Right atrium auricular region (tissue), 2 donors: ENCODE measurements at regions not wholly inside any gene's neighbourhood (a gene's known extent, or its start where the extent isn't known, plus 50 kb on each side); places are given as distances from the start of the nearest gene placed in this dataset.
"Not testable (repeated sequence)": the region's sequence is repeated elsewhere in the genome, so short reads cannot be mapped to it uniquely, and the experiment has no call there.

ENCODE experiments used
- DNase-seq: peaks from one replicate; pipeline ENCODE4 v3.0.0-alpha.2; 2019; ENCODE audit warnings: low spot score
- H3K27ac ChIP-seq, 2 donors: fragments of 200-600 bp; sonication (generic); 1 replicate in 1 of 2; 2 replicates in 1 of 2; pipeline ENCODE4 v1.5.1; 2016 to 2019
- H3K27me3 ChIP-seq, 2 donors: fragments of 200-600 bp; sonication (generic); one replicate each; pipeline versions ENCODE4 v1.5.1 to v1.6.0; 2017 to 2019
- H3K36me3 ChIP-seq: fragments of 200-600 bp; sonication (generic); one replicate; pipeline ENCODE4 v1.5.1; 2016
- H3K4me1 ChIP-seq, 2 donors: fragments of 200-600 bp; sonication (generic); one replicate each; pipeline versions ENCODE4 v1.5.1 to v1.6.0; 2017 to 2019
- H3K4me3 ChIP-seq, 2 donors: fragments of 200-600 bp; sonication (generic); 1 replicate in 1 of 2; 2 replicates in 1 of 2; pipeline ENCODE4 v1.5.1; 2017 to 2019; ENCODE audit warnings: mild to moderate bottlenecking in 1 of 2, moderate library complexity in 1 of 2
- H3K9me3 ChIP-seq, 2 donors: fragments of 200-600 bp; sonication (generic); one replicate each; pipeline ENCODE4 v1.5.1; 2019
- TF ChIP-seq, protein P1 (sequence below), 2 donors: fragments of 200-600 bp; sonication (generic); IDR thresholded peaks; one replicate each; pipeline ENCODE4 v1.5.1; 2019; ENCODE audit warnings: antibody characterized with exemption in 2 of 2

DNA sequence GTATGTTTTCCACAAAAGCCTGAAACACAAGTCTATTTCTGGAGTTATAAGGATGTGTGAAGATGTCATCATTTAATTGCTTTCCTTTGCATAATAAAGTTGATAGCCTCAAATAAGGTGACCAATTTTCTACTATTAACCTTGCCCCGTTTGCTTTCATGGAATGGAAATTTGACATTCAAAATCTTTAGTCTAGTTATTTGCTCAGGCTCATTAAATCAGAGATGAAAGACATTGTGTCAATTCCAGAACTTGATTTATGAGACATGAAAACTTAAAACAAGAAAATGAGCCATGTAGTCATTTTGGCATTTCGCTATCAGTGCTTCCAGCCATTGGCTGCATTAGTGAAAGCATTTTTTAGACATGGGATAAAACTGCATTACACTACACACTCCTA is 91.5 kb upstream of the ZSWIM2 start:
- Histone ChIP-seq H3K36me3 (no peaks in the 10 kb centered on the region), H3K9me3 (no peaks in the 10 kb centered on the region), H3K27ac (no peak overlapping the region), H3K4me1 (no peaks in the 10 kb centered on the region), H3K4me3 (no peak overlapping the region), H3K27me3 (no peaks in the 10 kb centered on the region)
- no peak for DNase-seq
- TF ChIP-seq, protein P1, sequence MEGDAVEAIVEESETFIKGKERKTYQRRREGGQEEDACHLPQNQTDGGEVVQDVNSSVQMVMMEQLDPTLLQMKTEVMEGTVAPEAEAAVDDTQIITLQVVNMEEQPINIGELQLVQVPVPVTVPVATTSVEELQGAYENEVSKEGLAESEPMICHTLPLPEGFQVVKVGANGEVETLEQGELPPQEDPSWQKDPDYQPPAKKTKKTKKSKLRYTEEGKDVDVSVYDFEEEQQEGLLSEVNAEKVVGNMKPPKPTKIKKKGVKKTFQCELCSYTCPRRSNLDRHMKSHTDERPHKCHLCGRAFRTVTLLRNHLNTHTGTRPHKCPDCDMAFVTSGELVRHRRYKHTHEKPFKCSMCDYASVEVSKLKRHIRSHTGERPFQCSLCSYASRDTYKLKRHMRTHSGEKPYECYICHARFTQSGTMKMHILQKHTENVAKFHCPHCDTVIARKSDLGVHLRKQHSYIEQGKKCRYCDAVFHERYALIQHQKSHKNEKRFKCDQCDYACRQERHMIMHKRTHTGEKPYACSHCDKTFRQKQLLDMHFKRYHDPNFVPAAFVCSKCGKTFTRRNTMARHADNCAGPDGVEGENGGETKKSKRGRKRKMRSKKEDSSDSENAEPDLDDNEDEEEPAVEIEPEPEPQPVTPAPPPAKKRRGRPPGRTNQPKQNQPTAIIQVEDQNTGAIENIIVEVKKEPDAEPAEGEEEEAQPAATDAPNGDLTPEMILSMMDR (IDR thresholded peaks at IDR 0.05): no peak

DNA sequence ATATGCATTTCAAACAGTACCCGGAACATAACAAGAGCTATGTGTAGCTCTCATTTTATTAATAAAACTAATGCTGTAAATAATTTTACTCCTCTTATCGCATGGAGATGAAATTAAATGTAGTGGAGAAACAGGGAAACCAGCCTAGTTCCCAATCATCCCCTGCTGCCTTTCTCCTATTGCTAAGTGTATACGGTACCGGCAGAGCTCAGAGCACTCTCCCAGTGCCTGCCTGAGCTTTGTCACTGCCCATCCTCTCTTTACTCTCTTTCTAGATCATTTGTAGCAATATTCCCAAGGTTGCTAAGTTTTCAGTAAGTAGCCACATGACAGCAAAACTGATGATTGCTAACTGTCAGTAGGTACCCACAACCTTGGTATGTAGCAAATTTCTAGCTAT is 85.5 kb upstream of the ZSWIM2 start:
- no peaks in the 10 kb centered on the region for H3K9me3 ChIP-seq
- DNase-seq: no peak
- H3K4me3 ChIP-seq: no peak overlapping the region
- H3K27ac ChIP-seq: no peak overlapping the region
- H3K27me3 ChIP-seq: no peaks in the 10 kb centered on the region
- TF ChIP-seq, protein P1 (IDR thresholded peaks at IDR 0.05): no peak
- H3K36me3 ChIP-seq: no peaks in the 10 kb centered on the region
- no peaks in the 10 kb centered on the region for H3K4me1 ChIP-seq

DNA sequence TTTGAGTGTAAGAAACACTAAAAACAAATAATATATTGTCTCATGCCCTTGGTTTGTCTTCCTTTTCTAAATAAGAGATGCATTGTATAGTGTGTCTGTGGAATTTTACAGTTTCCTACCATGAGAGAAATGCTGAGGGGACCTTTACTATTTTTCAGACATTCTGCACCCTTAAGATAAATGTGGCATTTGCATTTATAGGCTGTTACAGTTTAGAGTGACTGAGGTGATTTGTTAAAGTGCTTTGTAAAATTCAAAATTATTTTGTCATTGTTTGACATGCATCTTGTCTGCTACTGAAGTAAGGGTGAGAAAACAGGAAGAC is 78.9 kb upstream of the ZSWIM2 start:
- Histone ChIP-seq H3K4me3 (no peak overlapping the region), H3K27ac (no peak overlapping the region), H3K9me3 (no peaks in the 10 kb centered on the region), H3K4me1 (no peaks in the 10 kb centered on the region), H3K27me3 (no peaks in the 10 kb centered on the region), H3K36me3 (no peaks in the 10 kb centered on the region)
- TF ChIP-seq, protein P1 (IDR thresholded peaks at IDR 0.05): no peak
- no peak for DNase-seq

DNA sequence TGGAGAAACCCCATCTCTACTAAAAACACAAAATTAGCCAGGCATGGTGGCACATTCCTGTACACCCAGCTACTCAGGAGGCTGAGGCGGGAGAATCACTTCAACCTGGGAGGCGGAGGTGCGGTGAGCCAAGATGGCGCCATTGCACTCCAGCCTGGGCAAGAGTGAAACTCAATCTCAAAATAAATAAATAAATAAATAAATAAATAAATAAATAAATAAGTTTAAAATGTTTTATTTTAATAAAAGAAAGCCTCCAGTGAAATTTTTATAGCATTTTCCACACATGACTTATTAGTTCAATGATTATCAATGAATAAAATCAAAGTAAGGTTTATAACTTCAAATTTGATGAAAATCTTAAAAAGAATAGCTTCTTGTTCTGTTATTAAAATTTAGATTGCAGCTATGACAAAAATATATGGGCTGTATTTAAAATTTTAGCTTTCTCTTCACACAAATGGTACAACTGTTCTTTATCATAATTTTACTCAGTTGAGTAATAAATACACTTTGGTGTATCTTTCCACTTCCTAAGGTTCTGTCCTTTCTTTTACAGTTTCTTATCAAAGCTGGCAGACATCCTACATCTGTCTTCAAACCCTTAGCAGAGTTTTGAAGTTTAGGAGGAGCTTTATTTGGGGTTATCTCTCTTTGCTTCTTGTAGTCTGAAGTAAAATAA is 78.4 kb upstream of the ZSWIM2 start:
- H3K27ac ChIP-seq: no peak overlapping the region
- no peak for DNase-seq
- H3K4me1 ChIP-seq: no peaks in the 10 kb centered on the region
- TF ChIP-seq, protein P1 (IDR thresholded peaks at IDR 0.05): no peak
- H3K9me3 ChIP-seq: no peaks in the 10 kb centered on the region
- no peaks in the 10 kb centered on the region for H3K36me3 ChIP-seq
- H3K27me3 ChIP-seq: no peaks in the 10 kb centered on the region
- H3K4me3 ChIP-seq: no peak overlapping the region

DNA sequence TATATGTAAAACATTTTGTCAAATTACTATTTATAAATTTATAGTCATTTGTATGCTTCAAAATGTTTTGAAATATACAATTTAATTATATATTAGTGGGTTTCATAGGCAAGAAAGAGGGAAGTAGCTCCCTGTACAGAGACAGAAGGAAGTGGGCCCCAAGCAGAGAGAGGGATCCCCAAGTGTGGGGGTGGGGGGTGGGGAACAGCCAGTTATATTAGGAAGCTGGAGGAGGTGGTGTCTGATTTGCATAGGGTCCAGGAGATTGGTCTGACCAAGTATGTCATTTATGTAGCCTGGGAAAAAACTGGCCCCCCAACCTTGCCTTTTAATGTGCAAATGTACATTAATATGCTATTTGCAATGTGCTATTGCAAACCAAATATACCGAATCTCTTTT is 76.5 kb upstream of the ZSWIM2 start:
- no peaks in the 10 kb centered on the region for H3K9me3 ChIP-seq
- H3K4me3 ChIP-seq: no peak overlapping the region
- no peak for DNase-seq
- no peaks in the 10 kb centered on the region for H3K36me3 ChIP-seq
- TF ChIP-seq, protein P1 (IDR thresholded peaks at IDR 0.05): no peak
- no peak overlapping the region for H3K27ac ChIP-seq
- no peaks in the 10 kb centered on the region for H3K27me3 ChIP-seq
- no peaks in the 10 kb centered on the region for H3K4me1 ChIP-seq

DNA sequence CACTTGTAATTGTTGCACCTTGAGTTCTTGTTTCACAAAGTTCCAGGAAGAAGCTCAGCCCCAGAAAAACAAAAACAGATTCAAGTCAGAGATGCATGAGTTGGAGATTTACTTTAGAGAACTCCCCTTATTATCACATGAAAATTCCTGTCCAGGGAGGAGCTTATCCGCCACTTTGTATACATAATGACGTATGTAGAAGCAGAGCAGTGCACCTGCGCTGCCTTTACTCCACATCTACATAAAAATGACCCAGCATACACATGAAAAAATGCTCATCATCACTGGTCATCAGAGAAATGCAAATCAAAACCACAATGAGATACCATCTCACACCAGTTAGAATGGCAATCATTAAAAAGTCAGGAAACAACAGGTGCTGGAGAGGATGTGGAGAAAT is 73.3 kb upstream of the ZSWIM2 start:
- not testable (repeated sequence) for H3K27me3 ChIP-seq, H3K27ac ChIP-seq, H3K9me3 ChIP-seq, H3K4me3 ChIP-seq, H3K4me1 ChIP-seq, DNase-seq, H3K36me3 ChIP-seq
